ENCODE measurements at regions not wholly inside any gene's neighbourhood (a gene's known extent, or its start where the extent isn't known, plus 50 kb on each side); places are given as distances from the start of the nearest gene placed in this dataset.

DNA sequence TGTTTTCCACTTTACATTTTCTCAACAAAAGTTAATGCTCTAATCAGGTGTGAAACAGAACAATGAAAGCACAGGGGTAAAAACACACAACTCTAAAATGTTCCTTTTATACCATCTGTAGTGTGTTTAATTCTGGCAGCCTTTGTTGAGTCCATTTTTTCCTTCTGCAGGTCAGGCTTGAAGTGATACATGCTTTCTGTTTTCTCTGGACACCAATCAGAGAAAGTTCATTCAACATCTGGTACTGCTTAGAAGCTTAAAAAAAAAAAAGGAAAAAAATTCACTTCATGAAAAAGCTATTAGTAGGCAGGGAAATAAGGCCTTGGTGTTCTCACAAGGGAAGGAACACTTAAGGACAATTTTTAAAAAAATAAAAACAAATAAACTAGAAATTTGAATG is 231.3 kb upstream of the RHOBTB1 start:
- TF ChIP-seq EZH2 (IDR thresholded peaks at IDR 0.05; ENCODE audit: insufficient read depth, poor library complexity, severe bottlenecking) (no peak), EZH2phosphoT487 (IDR thresholded peaks at IDR 0.05; ENCODE audit: insufficient read depth, low read depth) (no peak)
